NCI-H128 (cell line): ENCODE measurements at regions not wholly inside any gene's neighbourhood (a gene's known extent, or its start where the extent isn't known, plus 50 kb on each side); places are given as distances from the start of the nearest gene placed in this dataset.
A peak's percentile ranks its signal among the peaks of the same experiment; 100 is the strongest.
"Not testable (repeated sequence)": the region's sequence is repeated elsewhere in the genome, so short reads cannot be mapped to it uniquely, and the experiment has no call there.

ENCODE experiments used
- DNase-seq: peaks from one replicate; lab custom pipeline; 2025; ENCODE audit not compliant: unreplicated experiment; lab: John Stamatoyannopoulos, UW

GRCh38 chr12:9450127-9450567 is 157.6 kb downstream of the KLRB1 start:
- DNase-seq, result not testable (repeated sequence)

- not testable (repeated sequence) for DNase-seq
Measured at GRCh38 chr12:9449657-9450126, 158.0 kb downstream of the KLRB1 start.

GRCh38 chr12:9449181-9449580 is 158.5 kb downstream of the KLRB1 start:
- no peak for DNase-seq

- DNase-seq, result not testable (repeated sequence)
Measured at GRCh38 chr12:9448648-9449047, 159.1 kb downstream of the KLRB1 start.

GRCh38 chr12:9447791-9448614 is 159.7 kb downstream of the KLRB1 start:
- peak; percentile 82 for DNase-seq

GRCh38 chr12:9446883-9447761 is 160.6 kb downstream of the KLRB1 start:
- not testable (repeated sequence) for DNase-seq

GRCh38 chr12:9440428-9440827 is 167.3 kb downstream of the KLRB1 start:
- not testable (repeated sequence) for DNase-seq

GRCh38 chr12:9435682-9436081 is 172.0 kb downstream of the KLRB1 start:
- not testable (repeated sequence) for DNase-seq

GRCh38 chr12:9430385-9430784 is 177.3 kb downstream of the KLRB1 start:
- DNase-seq, result not testable (repeated sequence)

GRCh38 chr12:9428856-9429255 is 178.9 kb downstream of the KLRB1 start:
- DNase-seq, result not testable (repeated sequence)

- not testable (repeated sequence) for DNase-seq
Measured at GRCh38 chr12:9425429-9425828, 182.3 kb downstream of the KLRB1 start.

GRCh38 chr12:9424175-9424740 is 183.5 kb downstream of the KLRB1 start:
- not testable (repeated sequence) for DNase-seq

- not testable (repeated sequence) for DNase-seq
Measured at GRCh38 chr12:9422689-9423088, 185.0 kb downstream of the KLRB1 start.

- not testable (repeated sequence) for DNase-seq
Measured at GRCh38 chr12:9421520-9422086, 186.1 kb downstream of the KLRB1 start.

GRCh38 chr12:9420817-9421519 is 186.7 kb downstream of the KLRB1 start:
- not testable (repeated sequence) for DNase-seq

GRCh38 chr12:9418669-9419041 is 189.1 kb downstream of the KLRB1 start:
- not testable (repeated sequence) for DNase-seq

- DNase-seq, result not testable (repeated sequence)
Measured at GRCh38 chr12:9417947-9418668, 189.6 kb downstream of the KLRB1 start.

GRCh38 chr12:9417341-9417740 is 190.4 kb downstream of the KLRB1 start:
- not testable (repeated sequence) for DNase-seq

GRCh38 chr12:9416346-9416745 is 191.4 kb downstream of the KLRB1 start:
- not testable (repeated sequence) for DNase-seq

- DNase-seq, result not testable (repeated sequence)
Measured at GRCh38 chr12:9415898-9416297, 191.8 kb downstream of the KLRB1 start.
